ENCODE measurements at regions not wholly inside any gene's neighbourhood (a gene's known extent, or its start where the extent isn't known, plus 50 kb on each side); places are given as distances from the start of the nearest gene placed in this dataset.

GRCh38 chr2:128501700-128502099 is 183.0 kb upstream of the HS6ST1 start:
- no peak for DNase-seq (ENCODE audit: low read depth, low spot score)
- ChIA-PET POLR2A (no interaction called here), CTCF (no interaction called here)
- H3K4me3 ChIP-seq (ENCODE audit: low read depth, low read length), result no peak overlapping the region
- no peak for TF ChIP-seq CTCF (IDR thresholded peaks at IDR 0.05; ENCODE audit: insufficient read depth, low read length, missing control alignments)

GRCh38 chr2:128502200-128502599 is 183.5 kb upstream of the HS6ST1 start:
- CTCF ChIA-PET, result no interaction called here
- no peak for DNase-seq (ENCODE audit: low read depth, low spot score)
- H3K4me3 ChIP-seq (ENCODE audit: low read depth, low read length), result no peak overlapping the region
- TF ChIP-seq CTCF (IDR thresholded peaks at IDR 0.05; ENCODE audit: insufficient read depth, low read length, missing control alignments), result no peak
- POLR2A ChIA-PET, result no interaction called here

- CTCF ChIA-PET, result no interaction called here
- TF ChIP-seq CTCF (IDR thresholded peaks at IDR 0.05; ENCODE audit: insufficient read depth, low read length, missing control alignments), result no peak
- H3K4me3 ChIP-seq (ENCODE audit: low read depth, low read length), result no peak overlapping the region
- POLR2A ChIA-PET, result no interaction called here
- no peak for DNase-seq (ENCODE audit: low read depth, low spot score)
These were observed 184.1 kb upstream of the HS6ST1 start for GRCh38 chr2:128502638-128503246.

- POLR2A ChIA-PET, result no interaction called here
- no peak overlapping the region for H3K4me3 ChIP-seq (ENCODE audit: low read depth, low read length)
- CTCF ChIA-PET, result no interaction called here
- TF ChIP-seq CTCF (IDR thresholded peaks at IDR 0.05; ENCODE audit: insufficient read depth, low read length, missing control alignments), result no peak
- DNase-seq (ENCODE audit: low read depth, low spot score), result no peak
These were observed 185.0 kb upstream of the HS6ST1 start for GRCh38 chr2:128503399-128504245.

- DNase-seq (ENCODE audit: low read depth, low spot score), result no peak
- CTCF ChIA-PET, result no interaction called here
- no peak overlapping the region for H3K4me3 ChIP-seq (ENCODE audit: low read depth, low read length)
- POLR2A ChIA-PET, result no interaction called here
- TF ChIP-seq CTCF (IDR thresholded peaks at IDR 0.05; ENCODE audit: insufficient read depth, low read length, missing control alignments), result no peak
These were observed 185.8 kb upstream of the HS6ST1 start for GRCh38 chr2:128504246-128505149.

GRCh38 chr2:128505150-128505490 is 186.5 kb upstream of the HS6ST1 start:
- ChIA-PET CTCF (no interaction called here), POLR2A (no interaction called here)
- no peak overlapping the region for H3K4me3 ChIP-seq (ENCODE audit: low read depth, low read length)
- TF ChIP-seq CTCF (IDR thresholded peaks at IDR 0.05; ENCODE audit: insufficient read depth, low read length, missing control alignments), result no peak
- no peak for DNase-seq (ENCODE audit: low read depth, low spot score)

Measured in AG04449 (cell line).